H4 (cell line): ENCODE measurements at regions not wholly inside any gene's neighbourhood (a gene's known extent, or its start where the extent isn't known, plus 50 kb on each side); places are given as distances from the start of the nearest gene placed in this dataset.
"Not testable (repeated sequence)": the region's sequence is repeated elsewhere in the genome, so short reads cannot be mapped to it uniquely, and the experiment has no call there.

Source experiments
- DNase-seq: peaks from one replicate; pipeline ENCODE4 v3.0.0-alpha.2; 2015; ENCODE audit warnings: low spot score

GRCh38 chr16:9340526-9341256 lies 249.2 kb downstream of the HAPSTR1 start:
- DNase-seq, result no peak

- DNase-seq, result no peak
Measured at GRCh38 chr16:9343276-9343675, 251.8 kb downstream of the HAPSTR1 start.

GRCh38 chr16:9344508-9344907 lies 253.1 kb downstream of the HAPSTR1 start:
- no peak for DNase-seq

GRCh38 chr16:9345046-9345445 lies 253.6 kb downstream of the HAPSTR1 start:
- DNase-seq, result no peak

GRCh38 chr16:9345880-9346279 lies 254.4 kb downstream of the HAPSTR1 start:
- DNase-seq, result no peak

- no peak for DNase-seq
Measured at GRCh38 chr16:9348912-9349311, 257.5 kb downstream of the HAPSTR1 start.

GRCh38 chr16:9349373-9349960 lies 258.0 kb downstream of the HAPSTR1 start:
- not testable (repeated sequence) for DNase-seq

- not testable (repeated sequence) for DNase-seq
Measured at GRCh38 chr16:9350119-9350799, 258.8 kb downstream of the HAPSTR1 start.

- no peak for DNase-seq
Measured at GRCh38 chr16:9351440-9351839, 260.0 kb downstream of the HAPSTR1 start.

GRCh38 chr16:9351841-9352434 lies 260.5 kb downstream of the HAPSTR1 start:
- no peak for DNase-seq

- DNase-seq, result no peak
Measured at GRCh38 chr16:9357829-9358228, 266.4 kb downstream of the HAPSTR1 start.

- DNase-seq, result no peak
Measured at GRCh38 chr16:9360075-9360474, 268.6 kb downstream of the HAPSTR1 start.

- DNase-seq, result no peak
Measured at GRCh38 chr16:9362050-9362449, 270.6 kb downstream of the HAPSTR1 start.

GRCh38 chr16:9362604-9363003 lies 271.2 kb downstream of the HAPSTR1 start:
- no peak for DNase-seq

GRCh38 chr16:9363520-9363919 lies 272.1 kb downstream of the HAPSTR1 start:
- no peak for DNase-seq

- no peak for DNase-seq
Measured at GRCh38 chr16:9364721-9365369, 273.4 kb downstream of the HAPSTR1 start.

GRCh38 chr16:9365370-9365728 lies 273.9 kb downstream of the HAPSTR1 start:
- peak; percentile 10 for DNase-seq

GRCh38 chr16:9366048-9366969 lies 274.9 kb downstream of the HAPSTR1 start:
- no peak for DNase-seq

GRCh38 chr16:9370061-9370491 lies 278.6 kb downstream of the HAPSTR1 start:
- no peak for DNase-seq

- DNase-seq, result no peak
Measured at GRCh38 chr16:9371713-9372448, 280.4 kb downstream of the HAPSTR1 start.
